UCSD-AML1 (cell line): ENCODE measurements at regions not wholly inside any gene's neighbourhood (a gene's known extent, or its start where the extent isn't known, plus 50 kb on each side); places are given as distances from the start of the nearest gene placed in this dataset.
"Not testable (repeated sequence)": the region's sequence is repeated elsewhere in the genome, so short reads cannot be mapped to it uniquely, and the experiment has no call there.

Source experiments
- DNase-seq: peaks from one replicate; lab custom pipeline; 2025; ENCODE audit not compliant: unreplicated experiment; lab: John Stamatoyannopoulos, UW

DNA sequence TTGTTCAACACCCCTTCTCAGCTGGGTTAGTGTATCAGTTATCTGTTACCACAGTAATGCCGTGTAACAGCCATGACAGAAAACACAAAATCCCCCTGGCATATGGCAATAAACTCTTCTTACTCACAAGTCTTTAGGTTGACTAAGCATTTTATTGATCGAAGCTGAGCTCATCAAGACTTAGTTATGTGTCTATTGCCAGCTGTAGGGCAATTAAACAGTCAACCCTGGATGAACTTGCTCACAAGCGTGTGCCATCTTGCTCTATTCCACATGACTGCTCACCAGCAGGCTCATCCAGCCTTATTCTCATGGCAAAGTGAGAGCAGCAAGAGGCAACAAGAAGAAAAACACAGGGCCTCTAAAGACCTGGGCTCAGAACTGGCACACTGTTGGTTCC lies 333.8 kb upstream of the PTBP2 start:
- no peak for DNase-seq

DNA sequence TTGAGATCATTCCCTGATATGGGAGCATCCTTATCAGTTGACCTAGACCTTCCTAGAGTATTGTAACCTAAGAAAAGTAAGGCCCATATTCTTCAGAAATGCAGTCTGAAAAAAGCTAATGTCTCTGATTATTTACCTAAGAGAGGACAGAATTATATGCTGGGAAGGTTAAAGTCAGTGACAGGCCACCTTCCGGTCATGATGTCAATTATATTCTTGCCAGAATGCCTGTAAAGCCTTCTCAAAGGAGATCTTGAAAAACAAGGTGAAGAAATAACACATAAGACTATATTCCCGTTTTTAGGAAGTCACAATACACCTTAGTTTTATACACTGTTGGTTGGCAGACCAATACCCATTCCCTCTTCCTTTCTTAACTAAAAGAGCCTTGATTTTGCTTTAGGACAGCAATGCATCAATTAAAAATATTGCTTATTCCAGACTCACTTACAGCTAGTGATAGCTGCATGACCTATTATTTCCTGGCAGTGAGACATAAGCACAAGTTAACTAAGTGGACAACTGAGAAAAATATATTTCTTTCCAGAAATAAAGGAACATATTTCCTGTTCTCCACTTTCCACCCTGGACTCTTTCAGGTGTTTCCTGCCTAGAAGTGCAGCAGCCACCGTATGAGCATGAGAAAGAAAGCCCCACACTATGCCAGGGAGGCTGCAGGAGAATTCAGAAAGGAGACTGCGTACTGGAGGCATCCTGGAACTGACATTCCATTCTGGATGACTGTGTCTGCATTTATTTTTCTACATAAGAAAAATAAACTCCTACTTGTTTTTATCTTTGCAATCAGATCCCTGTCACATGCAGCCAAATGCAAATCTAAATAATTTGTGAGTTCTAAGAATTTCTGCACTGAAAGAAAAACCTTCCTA lies 332.9 kb upstream of the PTBP2 start:
- no peak for DNase-seq

DNA sequence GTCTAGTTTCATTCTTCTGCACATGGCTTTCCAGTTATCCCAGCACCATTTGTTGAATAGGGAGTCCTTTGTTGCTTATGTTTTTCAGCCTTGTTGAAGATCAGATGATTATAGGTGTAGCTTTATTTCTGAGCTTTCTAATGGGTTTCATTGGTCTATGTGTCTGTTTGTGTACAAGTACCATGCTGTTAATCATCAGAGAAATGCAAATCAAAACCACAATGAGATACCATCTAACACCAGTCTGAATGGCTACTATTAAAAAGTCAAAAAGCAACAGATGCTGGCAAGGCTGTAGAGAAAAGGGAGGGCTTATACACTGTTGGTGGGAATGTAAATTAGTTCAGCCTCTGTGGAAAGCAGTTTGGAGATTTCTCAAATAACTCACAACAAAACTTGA lies 321.5 kb upstream of the PTBP2 start:
- no peak for DNase-seq

GRCh38 chr1:96409087-96409486 lies 312.5 kb upstream of the PTBP2 start:
- DNase-seq = no peak

- DNase-seq = no peak
Measured at GRCh38 chr1:96409689-96410088, 311.9 kb upstream of the PTBP2 start.

GRCh38 chr1:96411006-96411405 lies 310.6 kb upstream of the PTBP2 start:
- no peak for DNase-seq

- DNase-seq = no peak
Measured at GRCh38 chr1:96414598-96414997, 307.0 kb upstream of the PTBP2 start.

GRCh38 chr1:96416111-96416595 lies 305.4 kb upstream of the PTBP2 start:
- DNase-seq = no peak

DNA sequence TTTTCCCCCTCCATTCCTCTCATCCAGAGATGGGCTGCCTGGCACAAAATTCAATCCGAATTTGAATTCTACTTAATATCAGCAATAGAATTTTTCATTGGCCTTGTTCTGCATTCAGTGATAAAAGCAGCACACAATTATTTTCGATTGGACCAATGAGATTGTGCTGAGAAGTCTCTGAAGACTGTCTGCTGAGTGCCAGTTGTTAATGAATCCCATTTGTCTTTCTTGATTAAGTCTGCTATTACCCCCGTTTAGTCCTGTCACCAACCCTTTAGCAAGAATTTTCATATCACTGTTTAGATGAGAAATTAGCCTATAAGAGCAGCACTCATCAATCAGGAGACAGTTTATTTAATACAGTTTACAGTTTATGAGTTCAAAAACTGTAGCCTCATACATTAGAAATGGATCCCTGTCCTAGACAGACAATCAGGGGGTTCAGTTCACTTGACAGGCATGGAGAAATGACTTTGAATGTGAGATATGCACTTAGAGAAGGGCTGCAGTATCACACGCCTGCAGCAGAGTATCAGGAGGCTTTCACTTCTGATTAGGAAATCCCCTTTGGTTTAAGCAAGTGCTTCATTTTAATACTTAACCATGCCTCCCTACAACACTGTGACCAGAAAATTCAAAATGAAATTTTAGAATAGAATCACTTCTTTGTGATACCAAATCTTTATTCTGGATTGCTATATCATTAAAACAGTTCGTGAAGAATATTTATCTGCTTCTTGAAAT lies 304.7 kb upstream of the PTBP2 start:
- DNase-seq = no peak

DNA sequence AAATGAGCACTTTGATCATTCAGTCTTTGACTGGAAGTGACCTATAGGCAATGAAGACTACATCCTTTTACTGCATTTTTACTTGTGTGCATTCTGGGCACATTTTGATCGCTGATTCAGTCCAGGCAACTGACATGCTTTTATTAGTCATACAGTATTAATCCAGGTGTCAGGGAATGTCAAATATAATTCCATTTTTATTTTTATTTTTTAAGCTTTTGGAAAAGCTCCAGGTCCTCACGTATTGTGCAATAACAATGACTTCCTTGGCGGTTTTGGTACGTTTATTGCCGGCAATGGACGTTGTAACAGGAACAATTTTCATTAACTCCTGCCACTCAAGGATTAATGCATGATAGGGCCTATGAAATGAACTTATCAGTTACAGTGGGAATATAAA lies 302.6 kb upstream of the PTBP2 start:
- DNase-seq = no peak

DNA sequence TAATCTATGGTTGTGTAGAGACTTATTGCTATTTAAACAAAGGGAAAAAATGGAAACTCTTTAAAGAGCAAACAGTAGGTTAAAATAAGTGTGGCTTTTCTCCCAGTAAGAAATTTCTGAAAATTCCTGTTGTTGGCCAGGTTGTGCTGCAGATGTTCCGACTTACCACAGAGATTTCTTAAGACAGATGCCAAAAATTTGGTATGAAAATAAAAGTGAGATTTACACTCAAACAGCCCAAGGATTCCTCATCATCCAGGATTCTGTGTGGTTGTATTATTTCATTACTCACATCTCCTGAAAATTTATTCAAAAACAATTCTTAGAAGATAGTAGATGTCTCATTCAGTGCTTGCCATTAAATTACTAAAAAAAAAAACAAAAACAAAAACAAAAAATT lies 296.7 kb upstream of the PTBP2 start:
- no peak for DNase-seq

DNA sequence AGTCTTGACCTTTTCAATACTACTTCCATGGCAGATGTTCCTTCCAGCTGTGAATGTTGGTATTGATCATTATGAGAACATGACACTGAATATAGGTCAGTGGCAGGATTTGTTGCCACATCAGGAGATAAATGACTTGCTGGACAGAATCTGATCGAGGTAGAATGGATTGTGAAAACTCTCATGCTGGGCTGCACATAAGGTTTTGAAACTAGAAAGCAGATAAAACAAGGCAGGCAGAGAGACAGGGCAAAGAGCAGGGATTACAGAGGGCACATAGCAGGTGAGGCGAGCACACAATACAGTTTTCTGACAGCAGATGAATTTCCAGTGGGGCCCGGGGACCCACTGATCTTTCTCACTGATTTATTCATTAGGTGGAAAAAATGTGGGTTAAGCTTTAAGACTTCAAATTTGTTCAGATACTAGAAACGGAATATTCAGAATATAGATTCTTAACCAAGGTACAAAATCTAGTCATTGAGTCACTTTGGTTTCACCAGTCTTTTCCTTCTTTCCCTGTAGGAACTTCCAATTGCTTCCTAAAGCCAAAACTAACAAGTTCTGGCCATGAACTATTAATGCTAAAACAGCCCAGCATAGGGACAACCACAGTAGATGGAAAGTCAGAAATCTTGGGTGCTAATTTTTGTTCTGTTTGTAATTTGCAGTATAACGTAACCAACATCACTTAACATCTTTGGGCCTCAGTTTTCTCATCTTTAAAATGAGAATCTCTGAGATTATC lies 296.0 kb upstream of the PTBP2 start:
- DNase-seq = no peak

DNA sequence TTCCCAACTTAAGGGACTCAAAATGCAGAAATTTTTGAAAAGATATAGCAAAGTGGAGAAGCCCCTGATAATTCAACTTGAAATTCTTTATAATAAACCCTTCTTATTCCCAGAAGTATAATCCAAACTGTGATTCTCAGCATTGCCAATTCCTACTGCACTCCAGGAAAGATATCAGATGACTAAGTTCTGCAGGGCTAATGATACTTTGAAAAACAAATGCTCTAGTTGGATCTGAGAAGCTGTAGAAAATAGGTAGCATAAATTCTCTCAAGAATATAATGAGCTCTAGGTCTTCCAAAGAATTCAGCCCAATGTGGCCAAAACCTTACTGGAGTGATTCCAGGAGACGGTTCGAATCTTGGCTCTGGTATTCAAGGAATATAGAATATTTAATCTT lies 294.0 kb upstream of the PTBP2 start:
- no peak for DNase-seq

- no peak for DNase-seq
Measured at GRCh38 chr1:96445302-96445701, 276.3 kb upstream of the PTBP2 start.

GRCh38 chr1:96464066-96464465 lies 257.5 kb upstream of the PTBP2 start:
- no peak for DNase-seq

DNA sequence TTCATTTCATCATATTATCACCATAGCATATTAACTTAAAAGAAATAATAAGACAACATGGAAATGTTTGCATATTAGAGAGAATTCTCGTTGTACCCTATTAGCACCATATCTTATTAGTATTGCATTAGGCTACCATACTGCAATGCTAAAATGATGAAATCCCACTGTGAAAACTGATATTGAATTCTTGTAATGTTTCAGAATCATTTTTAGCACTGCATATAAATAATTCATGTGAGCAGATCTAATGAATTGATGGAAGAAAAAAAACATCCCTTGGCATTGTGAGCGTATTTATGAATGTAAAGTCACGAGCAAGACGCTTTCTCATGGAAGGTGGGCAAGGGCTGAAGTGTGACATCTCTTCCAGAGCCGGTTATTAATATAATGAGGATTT lies 257.1 kb upstream of the PTBP2 start:
- no peak for DNase-seq

DNA sequence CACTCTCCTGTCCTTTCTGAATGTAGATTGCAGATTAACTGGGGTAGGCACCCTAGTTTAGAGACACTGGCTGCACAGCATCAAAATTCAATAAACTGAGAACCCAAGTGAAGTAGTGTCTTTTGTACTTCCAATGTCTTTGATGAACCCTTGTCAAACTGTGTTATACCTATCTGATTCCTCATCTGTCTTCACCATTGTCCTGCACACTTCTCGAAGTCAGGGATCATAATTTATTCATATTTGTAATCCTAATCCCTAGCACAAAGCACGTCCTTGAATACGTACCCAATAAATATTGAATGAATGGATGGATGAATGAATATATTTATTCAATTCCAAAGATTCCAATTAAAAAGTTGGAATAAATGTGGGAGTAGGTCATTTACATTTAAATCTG lies 256.6 kb upstream of the PTBP2 start:
- DNase-seq = no peak

GRCh38 chr1:96465441-96465840 lies 256.1 kb upstream of the PTBP2 start:
- DNase-seq = no peak

- no peak for DNase-seq
Measured at GRCh38 chr1:96466842-96467241, 254.7 kb upstream of the PTBP2 start.

- not testable (repeated sequence) for DNase-seq
Measured at GRCh38 chr1:96469726-96470125, 251.9 kb upstream of the PTBP2 start.

DNA sequence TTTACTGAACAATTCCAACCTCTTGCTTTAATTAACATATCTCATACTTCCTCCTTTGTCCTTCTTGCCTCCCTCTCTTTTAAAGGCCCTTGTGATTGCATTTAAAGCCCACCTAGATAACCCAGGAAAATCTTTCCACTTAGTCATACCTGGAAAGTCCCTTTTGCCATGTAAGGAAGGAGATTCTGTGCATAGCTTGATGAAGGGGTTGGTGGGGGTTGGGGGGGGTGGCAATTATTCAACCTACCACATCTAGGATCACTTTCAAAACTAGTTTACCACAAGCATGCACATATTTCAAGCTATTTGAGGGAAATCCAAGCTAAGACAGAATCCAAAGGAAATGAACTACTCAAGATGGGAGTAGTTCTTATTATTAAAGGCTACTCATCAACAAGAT lies 249.1 kb upstream of the PTBP2 start:
- no peak for DNase-seq
